SK-N-SH (cell line): ENCODE measurements at regions not wholly inside any gene's neighbourhood (a gene's known extent, or its start where the extent isn't known, plus 50 kb on each side); places are given as distances from the start of the nearest gene placed in this dataset.

ENCODE experiments used
- CTCF ChIA-PET: fragments of 300-600, 350-600 bp; formaldehyde crosslinking; extraction: SDS; loops from one replicate; lab custom pipeline; 2021; lab: Yijun Ruan, JAX
- POLR2A ChIA-PET: fragments of 350-600 bp; sonication (Branson Sonifier 250); formaldehyde crosslinking; extraction: SDS; loops from one replicate; lab custom pipeline; 2020; ENCODE audit warnings: antibody characterized with exemption, inconsistent platforms; lab: Yijun Ruan, JAX
- DNase-seq: peaks from one replicate; pipeline ENCODE4 v3.0.0; 2012
- H2AFZ ChIP-seq: fragments of 200-600 bp; sonication (generic); 2 replicates; pipeline ENCODE4 v1.8.1; 2016; ENCODE audit warnings: antibody characterized with exemption, mild to moderate bottlenecking, low read depth
- H3F3A ChIP-seq: fragments of 200-600 bp; sonication (generic); replicated peaks from 2 replicates; pipeline ENCODE3; 2016; ENCODE audit warnings: antibody characterized with exemption, mild to moderate bottlenecking; ENCODE audit not compliant: insufficient read depth
- H3K27ac ChIP-seq, 2 experiments: fragments of 200-500 bp in 1 of 2; fragments of 200-600 bp in 1 of 2; sonication (Bioruptor generic) in 1 of 2; sonication (generic), shearing (Covaris generic) in 1 of 2; 2 replicates each; pipeline versions ENCODE4 v1.5.1 to v1.6.1; 2014 to 2016; ENCODE audit warnings: low read depth in 2 of 2, inconsistent platforms in 1 of 2, low read length in 1 of 2, mild to moderate bottlenecking in 1 of 2, mixed read lengths in 1 of 2
- H3K27me3 ChIP-seq: fragments of 200-600 bp; sonication (generic), shearing (Covaris generic); 2 replicates; pipeline ENCODE4 v1.6.1; 2016; ENCODE audit warnings: mixed run types; ENCODE audit not compliant: insufficient read depth
- H3K36me3 ChIP-seq, 2 experiments: fragments of 200-500 bp in 1 of 2; fragments of 200-600 bp in 1 of 2; sonication (Bioruptor generic) in 1 of 2; sonication (generic) in 1 of 2; replicated peaks in 1 of 2; 2 replicates each; pipeline versions ENCODE3 to v1.5.1; 2014 to 2016; ENCODE audit warnings: low read length in 1 of 2, mild to moderate bottlenecking in 1 of 2; ENCODE audit not compliant: insufficient read depth in 2 of 2, control insufficient read depth in 1 of 2
- H3K4me1 ChIP-seq, 2 experiments: fragments of 200-500 bp in 1 of 2; fragments of 200-600 bp in 1 of 2; sonication (Bioruptor generic) in 1 of 2; sonication (generic), shearing (Covaris generic) in 1 of 2; 2 replicates each; pipeline versions ENCODE4 v1.5.1 to v1.6.1; 2014 to 2016; ENCODE audit warnings: low read depth in 1 of 2, low read length in 1 of 2, mixed run types in 1 of 2; ENCODE audit not compliant: insufficient read depth in 2 of 2, control insufficient read depth in 1 of 2
- H3K4me2 ChIP-seq: fragments of 200-600 bp; sonication (generic), shearing (Covaris generic); 2 replicates; pipeline ENCODE4 v1.6.1; 2017; ENCODE audit warnings: mixed run types
- H3K4me3 ChIP-seq, 2 experiments: fragments of 200-500 bp in 1 of 2; fragments of 200-600 bp in 1 of 2; sonication (Bioruptor generic) in 1 of 2; sonication (generic), shearing (Covaris generic) in 1 of 2; 2 replicates each; pipeline versions ENCODE4 v1.5.1 to v1.8.1; 2014 to 2016; ENCODE audit warnings: low read depth in 2 of 2, inconsistent platforms in 1 of 2, low read length in 1 of 2, mild to moderate bottlenecking in 1 of 2, mixed read lengths in 1 of 2, moderate library complexity in 1 of 2
- H3K79me2 ChIP-seq: fragments of 200-600 bp; sonication (generic); 2 replicates; pipeline ENCODE4 v1.8.1; 2017; ENCODE audit warnings: mild to moderate bottlenecking; ENCODE audit not compliant: insufficient read depth
- H3K9ac ChIP-seq: fragments of 200-600 bp; sonication (generic); 2 replicates; pipeline ENCODE4 v1.6.1; 2017; ENCODE audit warnings: mixed run types
- H3K9me2 ChIP-seq: fragments of 200-600 bp; sonication (generic); 2 replicates; pipeline ENCODE4 v1.6.1; 2017; ENCODE audit warnings: mixed run types
- H3K9me3 ChIP-seq: fragments of 200-600 bp; sonication (generic); 2 replicates; pipeline ENCODE4 v1.6.1; 2017; ENCODE audit warnings: mixed run types, mild to moderate bottlenecking, moderate library complexity
- H4K20me1 ChIP-seq: fragments of 200-600 bp; sonication (generic); 2 replicates; pipeline ENCODE4 v1.6.1; 2017; ENCODE audit warnings: mild to moderate bottlenecking, mixed run types; ENCODE audit not compliant: insufficient read depth
- EP300 ChIP-seq, 2 experiments: IDR thresholded peaks; 2 replicates each; pipeline versions ENCODE4 v1.4.0 to v1.6.1; 2012; ENCODE audit warnings: borderline replicate concordance in 1 of 2, low read depth in 1 of 2, low read length in 1 of 2
- EZH2phosphoT487 ChIP-seq: fragments of 200-600 bp; sonication (generic); IDR thresholded peaks from 2 replicates; pipeline ENCODE4 v1.6.1; 2017; ENCODE audit warnings: low read depth, mixed run types, mild to moderate bottlenecking, antibody characterized with exemption, moderate library complexity, borderline replicate concordance
- GABPA ChIP-seq: IDR thresholded peaks from 2 replicates; pipeline ENCODE4 v1.4.0; 2012; ENCODE audit warnings: low read depth, mild to moderate bottlenecking
- JUND ChIP-seq: IDR thresholded peaks from 2 replicates; pipeline ENCODE4 v1.4.0; 2012
- MEF2A ChIP-seq: IDR thresholded peaks from 2 replicates; pipeline ENCODE4 v1.4.0; 2012; ENCODE audit warnings: low read depth, borderline replicate concordance
- NRF1 ChIP-seq: IDR thresholded peaks from 2 replicates; pipeline ENCODE4 v1.6.1; 2012; ENCODE audit warnings: low read depth, mild to moderate bottlenecking, low read length
- RAD21 ChIP-seq: IDR thresholded peaks from 2 replicates; pipeline ENCODE4 v1.6.1; 2012; ENCODE audit warnings: mild to moderate bottlenecking, low read length
- RFX5 ChIP-seq: IDR thresholded peaks from 2 replicates; pipeline ENCODE4 v1.6.1; 2012; ENCODE audit warnings: mild to moderate bottlenecking, improper control_type of control experiment, low read length
- TAF1 ChIP-seq: IDR thresholded peaks from 2 replicates; pipeline ENCODE4 v1.6.1; 2012; ENCODE audit warnings: low read depth, mild to moderate bottlenecking, low read length, moderate library complexity, borderline replicate concordance
- TCF12 ChIP-seq: IDR thresholded peaks from 2 replicates; pipeline ENCODE4 v1.4.0; 2012
- WGBS: methylation state at CpG from one replicate; pipeline ENCODE4 v1.1.6; 2017; ENCODE audit warnings: low lambda C conversion rate; 5-methylcytosine and 5-hydroxymethylcytosine counted together
- TF ChIP-seq, protein P1 (sequence below): fragments of 150-350 bp; IDR thresholded peaks from 2 replicates; pipeline ENCODE4 v1.6.1; 2017; ENCODE audit warnings: antibody characterized with exemption, low read length, low read depth, borderline replicate concordance
- TF ChIP-seq, protein P2 (sequence below): IDR thresholded peaks from 2 replicates; pipeline ENCODE4 v1.4.0; 2012; ENCODE audit warnings: low read depth, borderline replicate concordance
- TF ChIP-seq, protein P3 (sequence below): IDR thresholded peaks from 2 replicates; pipeline ENCODE4 v1.4.0; 2012; ENCODE audit warnings: low read depth, borderline replicate concordance

DNA sequence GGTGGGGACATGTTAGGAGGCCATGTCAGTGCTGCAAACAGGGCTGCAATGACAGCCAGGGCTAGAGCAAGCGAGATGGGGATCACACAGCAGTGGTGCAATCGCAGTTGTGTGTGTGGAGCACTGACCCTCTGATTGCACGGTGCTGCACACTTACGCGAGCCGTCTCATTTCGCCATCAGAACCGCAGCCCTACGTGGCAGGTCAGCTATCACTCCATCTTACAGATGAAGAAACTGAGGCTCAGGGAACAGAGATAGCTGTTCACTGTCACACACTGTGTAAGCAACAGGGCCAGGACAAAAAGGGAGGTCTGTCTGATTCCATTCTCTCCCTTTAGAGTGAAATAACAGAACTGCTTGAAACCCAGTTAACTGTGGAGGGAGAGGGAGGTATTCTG, 104.8 kb upstream of the SLC45A1 start:
- 95% methylated on average over 9 of the region's 9 CpGs for WGBS
- POLR2A ChIA-PET, result no interaction called here
- Histone ChIP-seq H3K9me3 (no peaks in the 10 kb centered on the region), H3K9ac (no peak overlapping the region), H3K27me3 (no peaks in the 10 kb centered on the region), H3F3A (no peaks in the 10 kb centered on the region), H3K4me2 (no peak overlapping the region), H3K9me2 (no peaks in the 10 kb centered on the region), H3K4me1 (peaks cover 0 to 3% of the 10 kb centered on the region in 2 experiments; a peak in 1 of 4 replicates), H3K27ac (no peak overlapping the region), H4K20me1 (no peaks in the 10 kb centered on the region), H3K79me2 (no peaks in the 10 kb centered on the region), H3K36me3 (no peaks in the 10 kb centered on the region), H3K4me3 (no peak overlapping the region), H2AFZ (no peak overlapping the region)
- TF ChIP-seq GABPA, result no peak
- TF ChIP-seq, protein P1, sequence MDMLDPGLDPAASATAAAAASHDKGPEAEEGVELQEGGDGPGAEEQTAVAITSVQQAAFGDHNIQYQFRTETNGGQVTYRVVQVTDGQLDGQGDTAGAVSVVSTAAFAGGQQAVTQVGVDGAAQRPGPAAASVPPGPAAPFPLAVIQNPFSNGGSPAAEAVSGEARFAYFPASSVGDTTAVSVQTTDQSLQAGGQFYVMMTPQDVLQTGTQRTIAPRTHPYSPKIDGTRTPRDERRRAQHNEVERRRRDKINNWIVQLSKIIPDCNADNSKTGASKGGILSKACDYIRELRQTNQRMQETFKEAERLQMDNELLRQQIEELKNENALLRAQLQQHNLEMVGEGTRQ, result no peak
- no peak for TF ChIP-seq TCF12
- no peak for TF ChIP-seq JUND
- TF ChIP-seq RAD21, result no peak
- TF ChIP-seq TAF1, result no peak
- TF ChIP-seq EP300 (IDR thresholded peaks at IDR 0.05; ENCODE audit: borderline replicate concordance in 1 of 2, low read depth in 1 of 2, low read length in 1 of 2), result no peak
- TF ChIP-seq NRF1, result no peak
- CTCF ChIA-PET, result interaction anchor here (0.7 kb wide), 1 partner anchor 8 kb away, joined by 3 read pairs; no protein-coding TSS in a partner anchor
- no peak for DNase-seq

DNA sequence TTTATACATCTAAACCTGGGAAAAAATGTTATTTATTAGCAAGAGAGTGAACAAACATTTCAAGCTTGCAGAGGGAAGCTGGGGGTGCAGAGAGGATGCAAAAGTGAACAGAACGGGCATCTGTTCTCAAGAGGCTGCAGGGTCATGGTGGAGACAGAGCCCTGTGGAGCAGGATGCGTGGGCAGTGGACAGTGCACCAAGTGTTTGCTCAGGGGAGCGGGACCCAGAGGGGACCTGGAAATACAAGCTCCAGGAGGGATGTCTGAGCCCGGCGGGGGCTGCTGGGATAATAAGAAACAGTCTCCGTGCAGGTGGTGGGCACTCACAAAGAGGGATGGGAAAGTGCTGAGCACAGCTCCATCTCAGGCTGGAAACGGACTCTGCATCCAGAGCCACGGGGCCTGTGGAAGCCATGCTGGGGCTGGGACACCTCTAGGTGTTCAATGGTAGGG, 105.3 kb upstream of the SLC45A1 start:
- TF ChIP-seq EZH2phosphoT487, result no peak
- TF ChIP-seq, protein P2, sequence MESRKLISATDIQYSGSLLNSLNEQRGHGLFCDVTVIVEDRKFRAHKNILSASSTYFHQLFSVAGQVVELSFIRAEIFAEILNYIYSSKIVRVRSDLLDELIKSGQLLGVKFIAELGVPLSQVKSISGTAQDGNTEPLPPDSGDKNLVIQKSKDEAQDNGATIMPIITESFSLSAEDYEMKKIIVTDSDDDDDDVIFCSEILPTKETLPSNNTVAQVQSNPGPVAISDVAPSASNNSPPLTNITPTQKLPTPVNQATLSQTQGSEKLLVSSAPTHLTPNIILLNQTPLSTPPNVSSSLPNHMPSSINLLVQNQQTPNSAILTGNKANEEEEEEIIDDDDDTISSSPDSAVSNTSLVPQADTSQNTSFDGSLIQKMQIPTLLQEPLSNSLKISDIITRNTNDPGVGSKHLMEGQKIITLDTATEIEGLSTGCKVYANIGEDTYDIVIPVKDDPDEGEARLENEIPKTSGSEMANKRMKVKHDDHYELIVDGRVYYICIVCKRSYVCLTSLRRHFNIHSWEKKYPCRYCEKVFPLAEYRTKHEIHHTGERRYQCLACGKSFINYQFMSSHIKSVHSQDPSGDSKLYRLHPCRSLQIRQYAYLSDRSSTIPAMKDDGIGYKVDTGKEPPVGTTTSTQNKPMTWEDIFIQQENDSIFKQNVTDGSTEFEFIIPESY, result no peak
- no peak for TF ChIP-seq MEF2A
- TF ChIP-seq TCF12, result no peak
- TF ChIP-seq, protein P3, sequence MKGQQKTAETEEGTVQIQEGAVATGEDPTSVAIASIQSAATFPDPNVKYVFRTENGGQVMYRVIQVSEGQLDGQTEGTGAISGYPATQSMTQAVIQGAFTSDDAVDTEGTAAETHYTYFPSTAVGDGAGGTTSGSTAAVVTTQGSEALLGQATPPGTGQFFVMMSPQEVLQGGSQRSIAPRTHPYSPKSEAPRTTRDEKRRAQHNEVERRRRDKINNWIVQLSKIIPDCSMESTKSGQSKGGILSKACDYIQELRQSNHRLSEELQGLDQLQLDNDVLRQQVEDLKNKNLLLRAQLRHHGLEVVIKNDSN, result no peak
- no peak for TF ChIP-seq RFX5
- Histone ChIP-seq H3K27ac (peak overlapping the region; percentile 53 to 66; a peak in 3 of 4 replicates), H4K20me1 (no peaks in the 10 kb centered on the region), H3K9ac (no peak overlapping the region), H3K27me3 (no peaks in the 10 kb centered on the region), H3K79me2 (no peaks in the 10 kb centered on the region), H3K4me3 (no peak overlapping the region), H2AFZ (no peak overlapping the region), H3F3A (no peaks in the 10 kb centered on the region), H3K9me2 (no peaks in the 10 kb centered on the region), H3K4me1 (peaks cover 0 to 3% of the 10 kb centered on the region in 2 experiments; a peak in 1 of 4 replicates), H3K9me3 (no peaks in the 10 kb centered on the region), H3K36me3 (no peaks in the 10 kb centered on the region), H3K4me2 (no peak overlapping the region)
- no peak for DNase-seq
- 83% methylated on average over 6 of the region's 8 CpGs for WGBS
- CTCF ChIA-PET, result interaction anchor here (0.7 kb wide), 1 partner anchor 8 kb away, joined by 3 read pairs; no protein-coding TSS in a partner anchor
- POLR2A ChIA-PET, result no interaction called here
